Panc1 (cell line): ENCODE measurements at regions not wholly inside any gene's neighbourhood (a gene's known extent, or its start where the extent isn't known, plus 50 kb on each side); places are given as distances from the start of the nearest gene placed in this dataset.

Experiments
- POLR2AphosphoS5 ChIP-seq: IDR thresholded peaks from 2 replicates; pipeline ENCODE4 v1.6.1; 2012; ENCODE audit warnings: mild to moderate bottlenecking, low read depth, low read length, moderate library complexity
- TF ChIP-seq, protein P1 (sequence below), 2 experiments: IDR thresholded peaks; 2 replicates each; pipeline ENCODE4 v1.6.1; 2011 to 2012; ENCODE audit warnings: low read depth in 2 of 2, control low read depth in 1 of 2, low read length in 1 of 2, mild to moderate bottlenecking in 1 of 2, moderate library complexity in 1 of 2; ENCODE audit not compliant: insufficient read depth in 1 of 2
- TF ChIP-seq, protein P2 (sequence below): fragments of 450-650 bp; IDR thresholded peaks from 2 replicates; pipeline ENCODE4 v1.5.1; 2017; ENCODE audit warnings: mild to moderate bottlenecking

DNA sequence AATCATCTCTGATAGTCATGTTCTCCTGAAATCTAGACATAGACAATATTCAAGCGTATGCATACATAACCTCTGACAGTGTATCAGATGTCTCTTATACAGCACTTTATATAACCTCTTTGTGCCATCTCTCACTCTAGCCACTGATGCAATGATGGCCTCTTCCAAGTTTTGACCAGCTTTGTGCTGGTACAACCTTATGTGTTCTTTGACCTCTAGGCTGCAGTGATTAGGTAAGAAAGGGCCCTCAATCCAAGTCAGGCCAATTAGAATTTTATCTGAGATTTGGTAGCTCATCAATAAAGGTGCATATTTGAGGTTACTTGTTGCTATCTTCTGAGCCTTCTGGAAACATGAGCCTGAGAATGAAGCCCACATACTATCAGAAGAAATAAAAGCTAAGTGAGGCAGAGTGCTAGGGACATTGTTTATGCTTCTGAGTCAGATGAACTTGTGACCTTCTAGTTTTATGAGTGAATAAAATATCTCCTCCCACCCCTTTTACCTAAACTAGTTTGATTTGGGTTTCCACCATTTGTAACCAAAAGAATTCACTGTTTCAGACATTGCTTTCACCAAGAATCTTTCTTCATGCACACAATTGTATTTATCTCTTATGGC is 283.2 kb upstream of the SUCLG2 start:
- TF ChIP-seq, protein P1, sequence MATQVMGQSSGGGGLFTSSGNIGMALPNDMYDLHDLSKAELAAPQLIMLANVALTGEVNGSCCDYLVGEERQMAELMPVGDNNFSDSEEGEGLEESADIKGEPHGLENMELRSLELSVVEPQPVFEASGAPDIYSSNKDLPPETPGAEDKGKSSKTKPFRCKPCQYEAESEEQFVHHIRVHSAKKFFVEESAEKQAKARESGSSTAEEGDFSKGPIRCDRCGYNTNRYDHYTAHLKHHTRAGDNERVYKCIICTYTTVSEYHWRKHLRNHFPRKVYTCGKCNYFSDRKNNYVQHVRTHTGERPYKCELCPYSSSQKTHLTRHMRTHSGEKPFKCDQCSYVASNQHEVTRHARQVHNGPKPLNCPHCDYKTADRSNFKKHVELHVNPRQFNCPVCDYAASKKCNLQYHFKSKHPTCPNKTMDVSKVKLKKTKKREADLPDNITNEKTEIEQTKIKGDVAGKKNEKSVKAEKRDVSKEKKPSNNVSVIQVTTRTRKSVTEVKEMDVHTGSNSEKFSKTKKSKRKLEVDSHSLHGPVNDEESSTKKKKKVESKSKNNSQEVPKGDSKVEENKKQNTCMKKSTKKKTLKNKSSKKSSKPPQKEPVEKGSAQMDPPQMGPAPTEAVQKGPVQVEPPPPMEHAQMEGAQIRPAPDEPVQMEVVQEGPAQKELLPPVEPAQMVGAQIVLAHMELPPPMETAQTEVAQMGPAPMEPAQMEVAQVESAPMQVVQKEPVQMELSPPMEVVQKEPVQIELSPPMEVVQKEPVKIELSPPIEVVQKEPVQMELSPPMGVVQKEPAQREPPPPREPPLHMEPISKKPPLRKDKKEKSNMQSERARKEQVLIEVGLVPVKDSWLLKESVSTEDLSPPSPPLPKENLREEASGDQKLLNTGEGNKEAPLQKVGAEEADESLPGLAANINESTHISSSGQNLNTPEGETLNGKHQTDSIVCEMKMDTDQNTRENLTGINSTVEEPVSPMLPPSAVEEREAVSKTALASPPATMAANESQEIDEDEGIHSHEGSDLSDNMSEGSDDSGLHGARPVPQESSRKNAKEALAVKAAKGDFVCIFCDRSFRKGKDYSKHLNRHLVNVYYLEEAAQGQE (IDR thresholded peaks at IDR 0.05; ENCODE audit: insufficient read depth in 1 of 2, low read depth in 2 of 2, low read length in 1 of 2) = no peak
- TF ChIP-seq, protein P2, sequence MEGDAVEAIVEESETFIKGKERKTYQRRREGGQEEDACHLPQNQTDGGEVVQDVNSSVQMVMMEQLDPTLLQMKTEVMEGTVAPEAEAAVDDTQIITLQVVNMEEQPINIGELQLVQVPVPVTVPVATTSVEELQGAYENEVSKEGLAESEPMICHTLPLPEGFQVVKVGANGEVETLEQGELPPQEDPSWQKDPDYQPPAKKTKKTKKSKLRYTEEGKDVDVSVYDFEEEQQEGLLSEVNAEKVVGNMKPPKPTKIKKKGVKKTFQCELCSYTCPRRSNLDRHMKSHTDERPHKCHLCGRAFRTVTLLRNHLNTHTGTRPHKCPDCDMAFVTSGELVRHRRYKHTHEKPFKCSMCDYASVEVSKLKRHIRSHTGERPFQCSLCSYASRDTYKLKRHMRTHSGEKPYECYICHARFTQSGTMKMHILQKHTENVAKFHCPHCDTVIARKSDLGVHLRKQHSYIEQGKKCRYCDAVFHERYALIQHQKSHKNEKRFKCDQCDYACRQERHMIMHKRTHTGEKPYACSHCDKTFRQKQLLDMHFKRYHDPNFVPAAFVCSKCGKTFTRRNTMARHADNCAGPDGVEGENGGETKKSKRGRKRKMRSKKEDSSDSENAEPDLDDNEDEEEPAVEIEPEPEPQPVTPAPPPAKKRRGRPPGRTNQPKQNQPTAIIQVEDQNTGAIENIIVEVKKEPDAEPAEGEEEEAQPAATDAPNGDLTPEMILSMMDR = no peak
- TF ChIP-seq POLR2AphosphoS5 = no peak
